CD4-positive, alpha-beta T cell (primary cell): ENCODE measurements at regions not wholly inside any gene's neighbourhood (a gene's known extent, or its start where the extent isn't known, plus 50 kb on each side); places are given as distances from the start of the nearest gene placed in this dataset.

Experiments used
- ATAC-seq: fragments of 200-7000 bp; cut with Tn5 transposase; one replicate; pipeline ENCODE4 v1.10.0; 2022; ENCODE audit warnings: mild to moderate bottlenecking; ENCODE audit not compliant: poor library complexity
- CTCF ChIA-PET: fragments of 350-600 bp; sonication (Branson Sonifier 250); formaldehyde crosslinking; loops from one replicate; lab custom pipeline; 2021; ENCODE audit warnings: antibody characterized with exemption, inconsistent platforms; lab: Charles Lee
- POLR2A ChIA-PET: fragments of 350-600 bp; sonication (Branson Sonifier 250); formaldehyde crosslinking; loops from one replicate; lab custom pipeline; 2021; ENCODE audit warnings: antibody characterized with exemption, inconsistent platforms; lab: Charles Lee
- DNase-seq, 14 experiments: peaks; one replicate each; pipeline ENCODE4 v3.0.0-alpha.2; 2013 to 2020; ENCODE audit warnings: mixed read lengths in 2 of 14
- H3K27ac ChIP-seq, 2 donors: one replicate each; pipeline versions ENCODE4 v1.5.1 to v1.7.0; 2013; ENCODE audit warnings: low read length in 2 of 2, low read depth in 1 of 2, mild to moderate bottlenecking in 1 of 2
- H3K27me3 ChIP-seq, 2 experiments: 1 replicate in 1 of 2; 2 replicates in 1 of 2; pipeline versions ENCODE4 v1.6.1 to v1.7.0; 2013; ENCODE audit warnings: low read length in 2 of 2, control low read depth in 1 of 2, mild to moderate bottlenecking in 1 of 2, moderate library complexity in 1 of 2; ENCODE audit not compliant: insufficient read depth in 2 of 2, control insufficient read depth in 1 of 2
- H3K36me3 ChIP-seq: one replicate; pipeline ENCODE4 v1.6.1; 2013; ENCODE audit warnings: low read length, control low read depth; ENCODE audit not compliant: insufficient read depth
- H3K4me1 ChIP-seq: one replicate; pipeline ENCODE4 v1.6.1; 2013; ENCODE audit warnings: low read length, control low read depth; ENCODE audit not compliant: insufficient read depth
- H3K4me3 ChIP-seq: one replicate; pipeline ENCODE4 v1.5.1; 2013; ENCODE audit warnings: mild to moderate bottlenecking, low read length, moderate library complexity
- H3K9me3 ChIP-seq, 2 experiments: 1 replicate in 1 of 2; 2 replicates in 1 of 2; pipeline versions ENCODE4 v1.6.1 to v1.7.0; 2013; ENCODE audit warnings: low read length in 2 of 2, mild to moderate bottlenecking in 2 of 2, control low read depth in 1 of 2, moderate library complexity in 1 of 2; ENCODE audit not compliant: control insufficient read depth in 1 of 2, insufficient read depth in 1 of 2
- H3K27ac Mint-ChIP-seq: one replicate; pipeline ENCODE4 v1.8.0; 2020; ENCODE audit warnings: mixed read lengths
- H3K27me3 Mint-ChIP-seq: one replicate; pipeline ENCODE4 v1.8.0; 2021; ENCODE audit warnings: mixed read lengths
- H3K36me3 Mint-ChIP-seq: one replicate; pipeline ENCODE4 v1.8.0; 2021; ENCODE audit warnings: low read depth, mixed read lengths
- H3K4me1 Mint-ChIP-seq: one replicate; pipeline ENCODE4 v1.8.0; 2021; ENCODE audit warnings: low read depth, mixed read lengths
- H3K4me3 Mint-ChIP-seq: one replicate; pipeline ENCODE4 v1.8.0; 2020; ENCODE audit warnings: mild to moderate bottlenecking, mixed read lengths
- H3K9me3 Mint-ChIP-seq: one replicate; pipeline ENCODE4 v1.8.0; 2020; ENCODE audit warnings: mixed read lengths
- intact Hi-C, 2 experiments: fragments of 100-400 bp; cut with DNase I in 1 of 2; cut with micrococcal nuclease in 1 of 2; formaldehyde crosslinking; loops; one replicate each; pipeline versions ENCODE4 v1.15.1 to v1.9.0; 2023 to 2025; cut with DNase I, micrococcal nuclease
- TF ChIP-seq, protein P1 (sequence below): fragments of 200-600 bp; IDR thresholded peaks from one replicate; pipeline ENCODE4 v1.8.0; 2022; ENCODE audit warnings: antibody characterized with exemption, mild to moderate bottlenecking

DNA sequence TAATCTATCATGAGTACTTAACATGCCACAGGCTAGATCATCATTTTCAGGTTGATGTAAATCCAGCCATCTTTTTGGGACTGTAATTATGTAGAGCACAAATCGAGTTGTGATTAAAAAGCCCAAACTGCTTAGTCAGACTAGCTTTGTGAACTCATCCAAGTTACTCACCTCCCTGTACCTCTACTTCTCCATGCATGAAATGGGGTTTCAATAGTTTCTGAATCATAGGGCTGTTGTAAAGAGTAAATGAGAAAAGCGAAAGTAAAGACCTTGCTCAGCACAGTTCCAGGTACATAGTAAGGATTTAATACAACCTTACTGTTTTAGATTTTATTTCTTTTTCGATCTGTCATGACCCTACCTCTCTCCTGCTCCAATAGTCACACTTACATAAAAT lies 85.6 kb upstream of the GAP43 start:
- Mint-ChIP-seq H3K36me3 (no peaks in the 10 kb centered on the region), H3K4me3 (no peak overlapping the region), H3K27me3 (peaks cover 14% of the 10 kb centered on the region), H3K4me1 (no peaks in the 10 kb centered on the region), H3K27ac (no peak overlapping the region), H3K9me3 (no peaks in the 10 kb centered on the region)
- Histone ChIP-seq H3K27me3 (peaks cover 5 to 6% of the 10 kb centered on the region in 2 experiments), H3K36me3 (no peaks in the 10 kb centered on the region), H3K27ac (no peak overlapping the region), H3K9me3 (no peaks in the 10 kb centered on the region), H3K4me3 (no peak overlapping the region), H3K4me1 (no peaks in the 10 kb centered on the region)
- POLR2A ChIA-PET: no interaction called here
- DNase-seq (no peak), ATAC-seq (no peak)
- TF ChIP-seq, protein P1, sequence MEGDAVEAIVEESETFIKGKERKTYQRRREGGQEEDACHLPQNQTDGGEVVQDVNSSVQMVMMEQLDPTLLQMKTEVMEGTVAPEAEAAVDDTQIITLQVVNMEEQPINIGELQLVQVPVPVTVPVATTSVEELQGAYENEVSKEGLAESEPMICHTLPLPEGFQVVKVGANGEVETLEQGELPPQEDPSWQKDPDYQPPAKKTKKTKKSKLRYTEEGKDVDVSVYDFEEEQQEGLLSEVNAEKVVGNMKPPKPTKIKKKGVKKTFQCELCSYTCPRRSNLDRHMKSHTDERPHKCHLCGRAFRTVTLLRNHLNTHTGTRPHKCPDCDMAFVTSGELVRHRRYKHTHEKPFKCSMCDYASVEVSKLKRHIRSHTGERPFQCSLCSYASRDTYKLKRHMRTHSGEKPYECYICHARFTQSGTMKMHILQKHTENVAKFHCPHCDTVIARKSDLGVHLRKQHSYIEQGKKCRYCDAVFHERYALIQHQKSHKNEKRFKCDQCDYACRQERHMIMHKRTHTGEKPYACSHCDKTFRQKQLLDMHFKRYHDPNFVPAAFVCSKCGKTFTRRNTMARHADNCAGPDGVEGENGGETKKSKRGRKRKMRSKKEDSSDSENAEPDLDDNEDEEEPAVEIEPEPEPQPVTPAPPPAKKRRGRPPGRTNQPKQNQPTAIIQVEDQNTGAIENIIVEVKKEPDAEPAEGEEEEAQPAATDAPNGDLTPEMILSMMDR: no peak
- intact Hi-C loops: no loop called here
- CTCF ChIA-PET: no interaction called here

GRCh38 chr3:115547207-115547606 lies 76.1 kb upstream of the GAP43 start:
- Mint-ChIP-seq H3K9me3 (no peaks in the 10 kb centered on the region), H3K4me3 (no peak overlapping the region), H3K4me1 (no peaks in the 10 kb centered on the region), H3K36me3 (no peaks in the 10 kb centered on the region), H3K27ac (no peak overlapping the region), H3K27me3 (peaks cover 15% of the 10 kb centered on the region)
- Histone ChIP-seq H3K4me1 (no peaks in the 10 kb centered on the region), H3K4me3 (no peak overlapping the region), H3K27me3 (no peaks in the 10 kb centered on the region), H3K9me3 (no peaks in the 10 kb centered on the region), H3K27ac (no peak overlapping the region), H3K36me3 (no peaks in the 10 kb centered on the region)
- ATAC-seq: no peak
- ChIA-PET CTCF (no interaction called here), POLR2A (no interaction called here)
- intact Hi-C loops: no loop called here
- TF ChIP-seq, protein P1: no peak
- DNase-seq: no peak

GRCh38 chr3:115548611-115549010 lies 74.7 kb upstream of the GAP43 start:
- Mint-ChIP-seq H3K9me3 (no peaks in the 10 kb centered on the region), H3K36me3 (no peaks in the 10 kb centered on the region), H3K4me3 (no peak overlapping the region), H3K27me3 (peaks cover 24% of the 10 kb centered on the region), H3K27ac (no peak overlapping the region), H3K4me1 (no peaks in the 10 kb centered on the region)
- DNase-seq: no peak
- Histone ChIP-seq H3K27me3 (no peaks in the 10 kb centered on the region), H3K36me3 (no peaks in the 10 kb centered on the region), H3K4me1 (no peaks in the 10 kb centered on the region), H3K27ac (no peak overlapping the region), H3K9me3 (no peaks in the 10 kb centered on the region), H3K4me3 (no peak overlapping the region)
- ATAC-seq: no peak
- CTCF ChIA-PET: interaction anchor here (0.7 kb wide), 1 partner anchor 9 kb away, joined by 3 read pairs; no protein-coding TSS in a partner anchor
- TF ChIP-seq, protein P1: no peak
- POLR2A ChIA-PET: no interaction called here
- intact Hi-C loops: no loop called here
